Left lung (tissue), 4 donors: ENCODE measurements at regions not wholly inside any gene's neighbourhood (a gene's known extent, or its start where the extent isn't known, plus 50 kb on each side); places are given as distances from the start of the nearest gene placed in this dataset.

ENCODE experiments used
- ATAC-seq: fragments of 200-7000 bp; cut with Tn5 transposase; one replicate; pipeline ENCODE4 v1.9.1; 2020; ENCODE audit warnings: moderate library complexity
- DNase-seq, 4 donors: peaks; one replicate each; pipeline ENCODE4 v3.0.0-alpha.2; 2013 to 2020
- H3K27ac ChIP-seq, 2 donors: fragments of 200-600 bp; sonication (generic) in 1 of 2; one replicate each; pipeline versions ENCODE4 v1.5.0 to v1.8.0; 2020 to 2021
- H3K27me3 ChIP-seq, 2 donors: fragments of 200-600 bp; sonication (generic) in 1 of 2; one replicate each; pipeline versions ENCODE4 v1.5.0 to v1.8.0; 2020 to 2021
- H3K36me3 ChIP-seq, 2 donors: fragments of 200-600 bp; sonication (generic) in 1 of 2; one replicate each; pipeline versions ENCODE4 v1.5.0 to v1.8.0; 2020 to 2021
- H3K4me1 ChIP-seq, 2 donors: fragments of 200-600 bp; one replicate each; pipeline ENCODE4 v1.8.0; 2021
- H3K4me3 ChIP-seq, 2 donors: fragments of 200-600 bp; sonication (generic) in 1 of 2; one replicate each; pipeline versions ENCODE4 v1.5.0 to v1.8.0; 2020 to 2021; ENCODE audit warnings: mild to moderate bottlenecking in 1 of 2
- H3K9me3 ChIP-seq, 2 donors: fragments of 200-600 bp; sonication (generic) in 1 of 2; one replicate each; pipeline versions ENCODE4 v1.5.0 to v1.8.0; 2020 to 2021
- CTCF ChIP-seq, 2 donors: fragments of 200-600 bp; sonication (generic) in 1 of 2; IDR thresholded peaks; one replicate each; pipeline versions ENCODE4 v1.5.0 to v1.8.0; 2021; ENCODE audit warnings: antibody characterized with exemption in 2 of 2
- intact Hi-C, 2 donors: fragments of 100-400 bp; cut with DNase I; formaldehyde crosslinking; loops; one replicate each; pipeline versions ENCODE4 v1.11.2 to v1.14.2; 2022
- donor health status: DM: no; HTN: yes; CAD: no.
- donor health status: DM: no; HTN: no; CAD: no.

DNA sequence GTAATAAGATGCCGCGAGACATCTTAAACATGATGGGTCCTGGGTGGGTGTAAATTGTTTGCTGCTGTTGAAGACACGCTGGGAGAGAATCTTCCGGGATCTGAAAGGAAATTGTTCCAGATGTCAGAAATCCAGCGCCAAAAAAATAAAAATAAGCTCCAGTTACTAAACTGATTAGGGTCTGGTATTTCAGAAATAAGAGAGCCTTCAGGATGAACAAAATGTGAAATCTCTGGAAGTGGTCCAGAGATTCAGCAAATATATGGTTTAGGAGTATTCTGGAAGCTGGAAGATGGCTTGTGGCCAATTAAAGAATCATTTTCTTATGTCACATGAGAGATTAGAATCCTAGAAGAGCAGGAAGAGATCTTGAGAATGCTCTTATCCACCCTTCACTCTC is 75.8 kb upstream of the NHS start:
- ATAC-seq (no peak), DNase-seq (peak in 2 of 4 donors; percentile 16 to 33)
- Histone ChIP-seq H3K9me3 (no peaks in the 10 kb centered on the region), H3K27me3 (no peaks in the 10 kb centered on the region), H3K36me3 (no peaks in the 10 kb centered on the region), H3K27ac (no peak overlapping the region), H3K4me3 (no peak overlapping the region), H3K4me1 (no peaks in the 10 kb centered on the region)
- no peak for TF ChIP-seq CTCF (IDR thresholded peaks at IDR 0.05)
- intact Hi-C loops, result no loop called here

DNA sequence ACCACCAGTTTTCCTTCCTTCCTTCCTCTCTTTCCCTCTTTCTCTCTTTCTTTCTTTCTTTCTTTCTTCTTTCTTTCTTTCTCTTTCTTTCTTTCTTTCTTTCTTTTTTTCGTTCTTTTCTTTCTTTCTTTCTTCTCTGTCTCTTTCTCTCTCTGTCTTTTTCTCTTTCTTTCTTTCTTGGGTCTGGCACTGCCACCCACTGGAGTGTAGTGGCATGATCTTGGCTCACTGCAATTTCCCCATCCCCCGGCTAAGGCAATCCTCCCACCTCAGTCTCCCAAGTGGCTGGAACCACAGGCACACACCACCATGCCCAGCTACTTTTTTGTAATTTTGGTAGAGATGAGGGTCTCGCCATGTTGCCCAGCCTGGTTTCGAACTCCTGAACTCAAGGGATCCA is 51.6 kb upstream of the NHS start:
- Histone ChIP-seq H3K27ac (no peak overlapping the region), H3K9me3 (no peaks in the 10 kb centered on the region), H3K4me3 (no peak overlapping the region), H3K4me1 (no peaks in the 10 kb centered on the region), H3K36me3 (no peaks in the 10 kb centered on the region), H3K27me3 (no peaks in the 10 kb centered on the region)
- DNase-seq (no peak), ATAC-seq (no peak)
- intact Hi-C loops, result no loop called here
- TF ChIP-seq CTCF (IDR thresholded peaks at IDR 0.05), result no peak
